ENCODE measurements at regions not wholly inside any gene's neighbourhood (a gene's known extent, or its start where the extent isn't known, plus 50 kb on each side); places are given as distances from the start of the nearest gene placed in this dataset.

- in situ Hi-C loops (cut with HindIII; ENCODE audit: extremely low pct_ligation_motif_present, low pct_unique_long_range_greater_than_20kb) (no loop called here), intact Hi-C loops (cut with micrococcal nuclease; ENCODE audit: unreplicated experiment) (no loop called here)
- DNase-seq (ENCODE audit: low spot score) (no peak), ATAC-seq (no peak), FAIRE-seq (no peak)
- POLR2A ChIA-PET: no interaction called here
- Histone ChIP-seq H3K4me1 (ENCODE audit: insufficient read depth, low read length) (no peaks in the 10 kb centered on the region), H3K9me3 (ENCODE audit: low read length) (no peaks in the 10 kb centered on the region), H3K79me2 (ENCODE audit: insufficient read depth, low read length) (no peaks in the 10 kb centered on the region), H3K27ac (ENCODE audit: extremely low read length, insufficient read depth, low read length) (no peak overlapping the region), H3K27me3 (ENCODE audit: control insufficient read depth in 1 of 2, insufficient read depth in 2 of 2, low read length in 2 of 2) (no peaks in the 10 kb centered on the region; a peak in 1 of 5 replicates), H4K20me1 (ENCODE audit: insufficient read depth, low read length) (no peaks in the 10 kb centered on the region), H2AFZ (ENCODE audit: low read length) (no peak overlapping the region), H3K9ac (ENCODE audit: insufficient read depth, low read depth, low read length) (no peak overlapping the region), H3K36me3 (replicated peaks in 1 of 2; ENCODE audit: control insufficient read depth in 1 of 2, insufficient read depth in 2 of 2, low read length in 2 of 2) (no peaks in the 10 kb centered on the region), H3K4me3 (replicated peaks in 1 of 3; ENCODE audit: insufficient read depth in 1 of 3, low read depth in 2 of 3, low read length in 3 of 3) (no peak overlapping the region), H3K4me2 (ENCODE audit: low read depth, low read length) (no peak overlapping the region)
- CTCF ChIA-PET (ENCODE audit: low intra/inter-chr PET ratio, low total read pairs): no interaction called here
- TF ChIP-seq SCMH1 (CRISPR knock-in tag; IDR thresholded peaks at IDR 0.05; ENCODE audit: borderline replicate concordance): no peak
- no peak for TF ChIP-seq ZNF646 (CRISPR knock-in tag; IDR thresholded peaks at IDR 0.05)
- TF ChIP-seq, protein P1, sequence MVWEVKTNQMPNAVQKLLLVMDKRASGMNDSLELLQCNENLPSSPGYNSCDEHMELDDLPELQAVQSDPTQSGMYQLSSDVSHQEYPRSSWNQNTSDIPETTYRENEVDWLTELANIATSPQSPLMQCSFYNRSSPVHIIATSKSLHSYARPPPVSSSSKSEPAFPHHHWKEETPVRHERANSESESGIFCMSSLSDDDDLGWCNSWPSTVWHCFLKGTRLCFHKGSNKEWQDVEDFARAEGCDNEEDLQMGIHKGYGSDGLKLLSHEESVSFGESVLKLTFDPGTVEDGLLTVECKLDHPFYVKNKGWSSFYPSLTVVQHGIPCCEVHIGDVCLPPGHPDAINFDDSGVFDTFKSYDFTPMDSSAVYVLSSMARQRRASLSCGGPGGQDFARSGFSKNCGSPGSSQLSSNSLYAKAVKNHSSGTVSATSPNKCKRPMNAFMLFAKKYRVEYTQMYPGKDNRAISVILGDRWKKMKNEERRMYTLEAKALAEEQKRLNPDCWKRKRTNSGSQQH (CRISPR knock-in tag; IDR thresholded peaks at IDR 0.05; ENCODE audit: low read depth): no peak
- no peak for TF ChIP-seq ZNF367 (CRISPR knock-in tag; IDR thresholded peaks at IDR 0.05; ENCODE audit: borderline replicate concordance)
- no peak for TF ChIP-seq CENPT (CRISPR knock-in tag; IDR thresholded peaks at IDR 0.05; ENCODE audit: low read depth)
- no peak for TF ChIP-seq NFIC (IDR thresholded peaks at IDR 0.05; ENCODE audit: low read length)
- TF ChIP-seq, protein P2, sequence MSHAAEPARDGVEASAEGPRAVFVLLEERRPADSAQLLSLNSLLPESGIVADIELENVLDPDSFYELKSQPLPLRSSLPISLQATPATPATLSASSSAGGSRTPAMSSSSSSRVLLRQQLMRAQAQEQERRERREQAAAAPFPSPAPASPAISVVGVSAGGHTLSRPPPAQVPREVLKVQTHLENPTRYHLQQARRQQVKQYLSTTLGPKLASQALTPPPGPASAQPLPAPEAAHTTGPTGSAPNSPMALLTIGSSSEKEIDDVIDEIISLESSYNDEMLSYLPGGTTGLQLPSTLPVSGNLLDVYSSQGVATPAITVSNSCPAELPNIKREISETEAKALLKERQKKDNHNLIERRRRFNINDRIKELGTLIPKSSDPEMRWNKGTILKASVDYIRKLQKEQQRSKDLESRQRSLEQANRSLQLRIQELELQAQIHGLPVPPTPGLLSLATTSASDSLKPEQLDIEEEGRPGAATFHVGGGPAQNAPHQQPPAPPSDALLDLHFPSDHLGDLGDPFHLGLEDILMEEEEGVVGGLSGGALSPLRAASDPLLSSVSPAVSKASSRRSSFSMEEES (CRISPR knock-in tag; IDR thresholded peaks at IDR 0.05): no peak
- TF ChIP-seq ZSCAN29 (CRISPR knock-in tag; conservative IDR thresholded peaks at IDR 0.05): no peak
- TF ChIP-seq KLF12 (CRISPR knock-in tag; IDR thresholded peaks at IDR 0.05; ENCODE audit: borderline replicate concordance): no peak
- no peak for TF ChIP-seq ZFP82 (CRISPR knock-in tag; IDR thresholded peaks at IDR 0.05; ENCODE audit: borderline replicate concordance)
- no peak for TF ChIP-seq NR2F2 (IDR thresholded peaks at IDR 0.05; ENCODE audit: borderline replicate concordance, low read depth)
- 0% methylated on average over 2 of the region's 2 CpGs for WGBS (ENCODE audit: low lambda C conversion rate)
- no TSS peak for BruUV-seq (replicated peaks)
These were observed 1028.6 kb downstream of the OTOL1 start for GRCh38 chr3:162525066-162525742.

Measured in HepG2 (cell line).